ENCODE measurements at regions not wholly inside any gene's neighbourhood (a gene's known extent, or its start where the extent isn't known, plus 50 kb on each side); places are given as distances from the start of the nearest gene placed in this dataset.

- H3K4me3 Mint-ChIP-seq = no peak overlapping the region
- no peaks in the 10 kb centered on the region for H3K27me3 Mint-ChIP-seq
- no peaks in the 10 kb centered on the region for H3K4me1 Mint-ChIP-seq (ENCODE audit: low read depth)
- H3K9me3 Mint-ChIP-seq (ENCODE audit: low read depth) = peaks cover 11% of the 10 kb centered on the region
- H3K27ac Mint-ChIP-seq = no peak overlapping the region
- no peaks in the 10 kb centered on the region for H3K36me3 Mint-ChIP-seq
Observed at GRCh38 chr18:34094148-34094547, 130.6 kb downstream of the NOL4 start.

- H3K9me3 Mint-ChIP-seq (ENCODE audit: low read depth) = peaks cover 11% of the 10 kb centered on the region
- H3K36me3 Mint-ChIP-seq = no peaks in the 10 kb centered on the region
- H3K4me3 Mint-ChIP-seq = no peak overlapping the region
- no peak overlapping the region for H3K27ac Mint-ChIP-seq
- H3K27me3 Mint-ChIP-seq = no peaks in the 10 kb centered on the region
- H3K4me1 Mint-ChIP-seq (ENCODE audit: low read depth) = no peaks in the 10 kb centered on the region
Observed at GRCh38 chr18:34092796-34093195, 131.9 kb downstream of the NOL4 start.

GRCh38 chr18:34086370-34086769 lies 138.3 kb downstream of the NOL4 start:
- Mint-ChIP-seq H3K27me3 (no peaks in the 10 kb centered on the region), H3K9me3 (ENCODE audit: low read depth) (peaks cover 10% of the 10 kb centered on the region), H3K4me3 (no peak overlapping the region), H3K36me3 (no peaks in the 10 kb centered on the region), H3K27ac (no peak overlapping the region), H3K4me1 (ENCODE audit: low read depth) (no peaks in the 10 kb centered on the region)

- no peaks in the 10 kb centered on the region for H3K4me1 Mint-ChIP-seq (ENCODE audit: low read depth)
- H3K36me3 Mint-ChIP-seq = no peaks in the 10 kb centered on the region
- peaks cover 4% of the 10 kb centered on the region for H3K9me3 Mint-ChIP-seq (ENCODE audit: low read depth)
- no peaks in the 10 kb centered on the region for H3K27me3 Mint-ChIP-seq
- H3K4me3 Mint-ChIP-seq = no peak overlapping the region
- no peak overlapping the region for H3K27ac Mint-ChIP-seq
Observed at GRCh38 chr18:34085140-34085739, 139.5 kb downstream of the NOL4 start.

- H3K27ac Mint-ChIP-seq = no peak overlapping the region
- H3K9me3 Mint-ChIP-seq (ENCODE audit: low read depth) = peaks cover 3% of the 10 kb centered on the region
- H3K4me1 Mint-ChIP-seq (ENCODE audit: low read depth) = no peaks in the 10 kb centered on the region
- no peak overlapping the region for H3K4me3 Mint-ChIP-seq
- H3K36me3 Mint-ChIP-seq = no peaks in the 10 kb centered on the region
- no peaks in the 10 kb centered on the region for H3K27me3 Mint-ChIP-seq
Observed at GRCh38 chr18:34084635-34085034, 140.1 kb downstream of the NOL4 start.

GRCh38 chr18:34083910-34084535 lies 140.7 kb downstream of the NOL4 start:
- no peak overlapping the region for H3K4me3 Mint-ChIP-seq

GRCh38 chr18:34077599-34077998 lies 147.1 kb downstream of the NOL4 start:
- H3K27ac Mint-ChIP-seq = no peak overlapping the region
- no peaks in the 10 kb centered on the region for H3K36me3 Mint-ChIP-seq
- no peaks in the 10 kb centered on the region for H3K27me3 Mint-ChIP-seq

More at GRCh38 chr18:34083910-34084535, 140.7 kb downstream of the NOL4 start:
- Mint-ChIP-seq H3K9me3 (ENCODE audit: low read depth) (peaks cover 3% of the 10 kb centered on the region), H3K36me3 (no peaks in the 10 kb centered on the region), H3K27me3 (no peaks in the 10 kb centered on the region), H3K4me1 (ENCODE audit: low read depth) (no peaks in the 10 kb centered on the region), H3K27ac (no peak overlapping the region)

GRCh38 chr18:34075963-34076860 lies 148.5 kb downstream of the NOL4 start:
- H3K27ac Mint-ChIP-seq = no peak overlapping the region
- no peak overlapping the region for H3K4me3 Mint-ChIP-seq
- peaks cover 3% of the 10 kb centered on the region for H3K9me3 Mint-ChIP-seq (ENCODE audit: low read depth)
- H3K27me3 Mint-ChIP-seq = no peaks in the 10 kb centered on the region
- H3K36me3 Mint-ChIP-seq = no peaks in the 10 kb centered on the region
- no peaks in the 10 kb centered on the region for H3K4me1 Mint-ChIP-seq (ENCODE audit: low read depth)

More at GRCh38 chr18:34077599-34077998, 147.1 kb downstream of the NOL4 start:
- Mint-ChIP-seq H3K4me1 (ENCODE audit: low read depth) (no peaks in the 10 kb centered on the region), H3K9me3 (ENCODE audit: low read depth) (peaks cover 3% of the 10 kb centered on the region), H3K4me3 (no peak overlapping the region)

- Mint-ChIP-seq H3K36me3 (no peaks in the 10 kb centered on the region), H3K27ac (no peak overlapping the region), H3K27me3 (no peaks in the 10 kb centered on the region), H3K4me1 (ENCODE audit: low read depth) (no peaks in the 10 kb centered on the region), H3K9me3 (ENCODE audit: low read depth) (peaks cover 11% of the 10 kb centered on the region), H3K4me3 (no peak overlapping the region)
Observed at GRCh38 chr18:34061226-34061625, 163.5 kb downstream of the NOL4 start.

- Mint-ChIP-seq H3K27ac (no peak overlapping the region), H3K36me3 (no peaks in the 10 kb centered on the region), H3K4me1 (ENCODE audit: low read depth) (no peaks in the 10 kb centered on the region), H3K9me3 (ENCODE audit: low read depth) (peaks cover 28% of the 10 kb centered on the region), H3K4me3 (no peak overlapping the region), H3K27me3 (no peaks in the 10 kb centered on the region)
Observed at GRCh38 chr18:34055227-34055626, 169.5 kb downstream of the NOL4 start.

- H3K27ac Mint-ChIP-seq = no peak overlapping the region
Observed at GRCh38 chr18:34050661-34051060, 174.1 kb downstream of the NOL4 start.

GRCh38 chr18:34049511-34049910 lies 175.2 kb downstream of the NOL4 start:
- no peak overlapping the region for H3K4me3 Mint-ChIP-seq
- no peaks in the 10 kb centered on the region for H3K27me3 Mint-ChIP-seq
- peaks cover 15% of the 10 kb centered on the region for H3K9me3 Mint-ChIP-seq (ENCODE audit: low read depth)
- no peaks in the 10 kb centered on the region for H3K36me3 Mint-ChIP-seq
- no peak overlapping the region for H3K27ac Mint-ChIP-seq
- H3K4me1 Mint-ChIP-seq (ENCODE audit: low read depth) = no peaks in the 10 kb centered on the region

More at GRCh38 chr18:34050661-34051060, 174.1 kb downstream of the NOL4 start:
- no peaks in the 10 kb centered on the region for H3K27me3 Mint-ChIP-seq
- H3K4me1 Mint-ChIP-seq (ENCODE audit: low read depth) = no peaks in the 10 kb centered on the region
- H3K4me3 Mint-ChIP-seq = no peak overlapping the region
- no peaks in the 10 kb centered on the region for H3K36me3 Mint-ChIP-seq
- H3K9me3 Mint-ChIP-seq (ENCODE audit: low read depth) = peaks cover 18% of the 10 kb centered on the region

GRCh38 chr18:34048423-34048822 lies 176.3 kb downstream of the NOL4 start:
- Mint-ChIP-seq H3K27me3 (no peaks in the 10 kb centered on the region), H3K4me1 (ENCODE audit: low read depth) (no peaks in the 10 kb centered on the region), H3K27ac (no peak overlapping the region), H3K4me3 (no peak overlapping the region), H3K36me3 (no peaks in the 10 kb centered on the region), H3K9me3 (ENCODE audit: low read depth) (peaks cover 11% of the 10 kb centered on the region)

- Mint-ChIP-seq H3K4me1 (ENCODE audit: low read depth) (no peaks in the 10 kb centered on the region), H3K4me3 (no peak overlapping the region), H3K9me3 (ENCODE audit: low read depth) (peaks cover 3% of the 10 kb centered on the region), H3K36me3 (no peaks in the 10 kb centered on the region), H3K27me3 (no peaks in the 10 kb centered on the region), H3K27ac (no peak overlapping the region)
Observed at GRCh38 chr18:34042423-34043146, 182.1 kb downstream of the NOL4 start.

- Mint-ChIP-seq H3K27me3 (no peaks in the 10 kb centered on the region), H3K9me3 (ENCODE audit: low read depth) (peaks cover under 1% of the 10 kb centered on the region), H3K36me3 (no peaks in the 10 kb centered on the region), H3K27ac (no peak overlapping the region), H3K4me1 (ENCODE audit: low read depth) (no peaks in the 10 kb centered on the region), H3K4me3 (no peak overlapping the region)
Observed at GRCh38 chr18:34039611-34040010, 185.1 kb downstream of the NOL4 start.

All from activated naive CD8-positive, alpha-beta T cell (primary cell).